ENCODE measurements at regions not wholly inside any gene's neighbourhood (a gene's known extent, or its start where the extent isn't known, plus 50 kb on each side); places are given as distances from the start of the nearest gene placed in this dataset.
A peak's percentile ranks its signal among the peaks of the same experiment; 100 is the strongest.

GRCh38 chr11:37762079-37762478 lies 1164.0 kb upstream of the RAG2 start:
- TF ChIP-seq CTCF (IDR thresholded peaks at IDR 0.05; ENCODE audit: insufficient read depth, low read length, severe bottlenecking), result no peak
- FAIRE-seq (no peak), DNase-seq (ENCODE audit: low read depth) (no peak)
- H3K27me3 ChIP-seq (ENCODE audit: control insufficient read depth, insufficient read depth, low read length), result no peaks in the 10 kb centered on the region
- H3K4me3 ChIP-seq (ENCODE audit: low read depth, low read length), result no peak overlapping the region
- no peaks in the 10 kb centered on the region for H3K36me3 ChIP-seq (ENCODE audit: control insufficient read depth, insufficient read depth, low read length)

- no peak overlapping the region for H3K4me3 ChIP-seq (ENCODE audit: low read depth, low read length)
- DNase-seq (ENCODE audit: low read depth), result no peak
- TF ChIP-seq CTCF (IDR thresholded peaks at IDR 0.05; ENCODE audit: insufficient read depth, low read length, severe bottlenecking), result no peak
- H3K36me3 ChIP-seq (ENCODE audit: control insufficient read depth, insufficient read depth, low read length), result no peaks in the 10 kb centered on the region
- no peak for FAIRE-seq
- H3K27me3 ChIP-seq (ENCODE audit: control insufficient read depth, insufficient read depth, low read length), result no peaks in the 10 kb centered on the region
Measured at GRCh38 chr11:37755521-37755920, 1157.5 kb upstream of the RAG2 start.

- H3K36me3 ChIP-seq (ENCODE audit: control insufficient read depth, insufficient read depth, low read length), result no peaks in the 10 kb centered on the region
- H3K27me3 ChIP-seq (ENCODE audit: control insufficient read depth, insufficient read depth, low read length), result no peaks in the 10 kb centered on the region
- no peak overlapping the region for H3K4me3 ChIP-seq (ENCODE audit: low read depth, low read length)
- no peak for TF ChIP-seq CTCF (IDR thresholded peaks at IDR 0.05; ENCODE audit: insufficient read depth, low read length, severe bottlenecking)
- peak; percentile 27 for DNase-seq (ENCODE audit: low read depth)
- no peak for FAIRE-seq
Measured at GRCh38 chr11:37748641-37749040, 1150.6 kb upstream of the RAG2 start.

- no peaks in the 10 kb centered on the region for H3K27me3 ChIP-seq (ENCODE audit: control insufficient read depth, insufficient read depth, low read length)
- FAIRE-seq (no peak), DNase-seq (ENCODE audit: low read depth) (no peak)
- no peak for TF ChIP-seq CTCF (IDR thresholded peaks at IDR 0.05; ENCODE audit: insufficient read depth, low read length, severe bottlenecking)
- H3K4me3 ChIP-seq (ENCODE audit: low read depth, low read length), result no peak overlapping the region
- no peaks in the 10 kb centered on the region for H3K36me3 ChIP-seq (ENCODE audit: control insufficient read depth, insufficient read depth, low read length)
Measured at GRCh38 chr11:37747121-37747520, 1149.1 kb upstream of the RAG2 start.

- Histone ChIP-seq H3K36me3 (ENCODE audit: control insufficient read depth, insufficient read depth, low read length) (no peaks in the 10 kb centered on the region), H3K4me3 (ENCODE audit: low read depth, low read length) (no peak overlapping the region), H3K27me3 (ENCODE audit: control insufficient read depth, insufficient read depth, low read length) (no peaks in the 10 kb centered on the region)
- TF ChIP-seq CTCF (IDR thresholded peaks at IDR 0.05; ENCODE audit: insufficient read depth, low read length, severe bottlenecking), result no peak
- no peak for FAIRE-seq
- DNase-seq (ENCODE audit: low read depth), result no peak
Measured at GRCh38 chr11:37727371-37727770, 1129.3 kb upstream of the RAG2 start.

GRCh38 chr11:37724315-37724714 lies 1126.3 kb upstream of the RAG2 start:
- no peak for TF ChIP-seq CTCF (IDR thresholded peaks at IDR 0.05; ENCODE audit: insufficient read depth, low read length, severe bottlenecking)
- no peak for DNase-seq (ENCODE audit: low read depth)
- no peaks in the 10 kb centered on the region for H3K36me3 ChIP-seq (ENCODE audit: control insufficient read depth, insufficient read depth, low read length)
- FAIRE-seq, result no peak
- no peaks in the 10 kb centered on the region for H3K27me3 ChIP-seq (ENCODE audit: control insufficient read depth, insufficient read depth, low read length)
- H3K4me3 ChIP-seq (ENCODE audit: low read depth, low read length), result no peak overlapping the region

All from bronchial epithelial cell (primary cell).